RWPE1 (cell line): ENCODE measurements at regions not wholly inside any gene's neighbourhood (a gene's known extent, or its start where the extent isn't known, plus 50 kb on each side); places are given as distances from the start of the nearest gene placed in this dataset.

Experiments
- CTCF ChIA-PET: fragments of 350-600 bp; sonication (Branson Sonifier 250); formaldehyde crosslinking; extraction: SDS; loops from one replicate; lab custom pipeline; 2021; lab: Yijun Ruan, JAX
- POLR2A ChIA-PET: fragments of 400-600 bp; formaldehyde crosslinking; extraction: SDS; loops from one replicate; lab custom pipeline; 2020; ENCODE audit warnings: antibody characterized with exemption; ENCODE audit not compliant: low non-redundant PET; lab: Yijun Ruan, JAX
- DNase-seq: peaks from one replicate; pipeline ENCODE4 v3.0.0; 2012; ENCODE audit warnings: low spot score
- H3K27ac ChIP-seq: fragments of 450-650 bp; 2 replicates; pipeline ENCODE4 v1.5.1; 2017
- CTCF ChIP-seq: fragments of 450-650 bp; conservative IDR thresholded peaks from 2 replicates; pipeline ENCODE4 v1.5.1; 2017; ENCODE audit warnings: low read depth, mild to moderate bottlenecking

GRCh38 chr6:40165036-40165709 is 230.9 kb upstream of the MOCS1 start:
- TF ChIP-seq CTCF, result no peak
- ChIA-PET POLR2A (no interaction called here), CTCF (interaction anchor here (0.6 kb wide), 2 partner anchors 141 to 192 kb away, joined by 3 read pairs; no protein-coding TSS in a partner anchor)

GRCh38 chr6:40164345-40164755 is 230.1 kb upstream of the MOCS1 start:
- ChIA-PET CTCF (no interaction called here), POLR2A (no interaction called here)
- DNase-seq, result no peak

More at GRCh38 chr6:40165036-40165709, 230.9 kb upstream of the MOCS1 start:
- DNase-seq, result no peak
- H3K27ac ChIP-seq, result no peak overlapping the region

GRCh38 chr6:40163924-40164323 is 229.7 kb upstream of the MOCS1 start:
- POLR2A ChIA-PET, result no interaction called here
- CTCF ChIA-PET, result interaction anchor here (0.8 kb wide), 1 partner anchor 105 kb away, joined by 4 read pairs; no protein-coding TSS in a partner anchor
- no peak for DNase-seq
- no peak overlapping the region for H3K27ac ChIP-seq
- TF ChIP-seq CTCF, result no peak

More at GRCh38 chr6:40164345-40164755, 230.1 kb upstream of the MOCS1 start:
- H3K27ac ChIP-seq, result no peak overlapping the region
- TF ChIP-seq CTCF, result no peak

- no peak overlapping the region for H3K27ac ChIP-seq
- TF ChIP-seq CTCF, result no peak
- POLR2A ChIA-PET, result no interaction called here
- CTCF ChIA-PET, result no interaction called here
- no peak for DNase-seq
Observed at GRCh38 chr6:40162074-40162473, 227.8 kb upstream of the MOCS1 start.

GRCh38 chr6:40160826-40161225 is 226.6 kb upstream of the MOCS1 start:
- ChIA-PET CTCF (interaction anchor here (0.9 kb wide), 1 partner anchor 187 kb away, joined by 3 read pairs; no protein-coding TSS in a partner anchor), POLR2A (no interaction called here)
- no peak for DNase-seq
- no peak for TF ChIP-seq CTCF
- no peak overlapping the region for H3K27ac ChIP-seq

GRCh38 chr6:40159865-40160264 is 225.6 kb upstream of the MOCS1 start:
- TF ChIP-seq CTCF, result no peak
- ChIA-PET CTCF (no interaction called here), POLR2A (no interaction called here)

More at GRCh38 chr6:40159865-40160264, 225.6 kb upstream of the MOCS1 start:
- H3K27ac ChIP-seq, result no peak overlapping the region
- no peak for DNase-seq
